GM21447 (cell line): ENCODE measurements at regions not wholly inside any gene's neighbourhood (a gene's known extent, or its start where the extent isn't known, plus 50 kb on each side); places are given as distances from the start of the nearest gene placed in this dataset.
"Not testable (repeated sequence)": the region's sequence is repeated elsewhere in the genome, so short reads cannot be mapped to it uniquely, and the experiment has no call there.

Experiments
- ATAC-seq: cut with Tn5 transposase; IDR thresholded peaks from one replicate; pipeline ENCODE4 v1.9.1; 2021; ENCODE audit not compliant: unreplicated experiment

- ATAC-seq = no peak
Measured at GRCh38 chr13:104641309-104641708, 1575.1 kb upstream of the SLC10A2 start.

GRCh38 chr13:104635879-104636278, 1569.7 kb upstream of the SLC10A2 start:
- ATAC-seq = no peak

DNA sequence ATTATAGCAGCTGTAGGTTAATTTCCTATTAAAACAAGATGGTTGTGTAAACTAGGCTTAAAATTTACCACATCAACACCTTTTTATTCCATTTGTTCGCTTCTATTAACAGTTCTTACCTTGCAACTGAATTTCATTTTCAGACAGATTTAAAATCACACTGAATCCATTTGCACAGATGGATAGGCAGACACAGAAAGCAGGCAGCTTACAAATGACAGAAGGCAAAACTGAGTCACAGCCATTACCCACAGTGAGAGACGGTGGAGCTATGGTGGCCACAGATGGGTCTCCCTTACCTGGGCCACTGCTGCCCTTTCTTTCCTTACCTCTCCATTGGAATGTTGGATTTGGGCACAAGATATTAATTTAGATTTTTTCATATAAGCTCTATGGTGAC, 1567.8 kb upstream of the SLC10A2 start:
- ATAC-seq = no peak

- ATAC-seq = no peak
Measured at GRCh38 chr13:104632736-104633135, 1566.5 kb upstream of the SLC10A2 start.

GRCh38 chr13:104625201-104625600, 1559.0 kb upstream of the SLC10A2 start:
- ATAC-seq = no peak

GRCh38 chr13:104616990-104617389, 1550.8 kb upstream of the SLC10A2 start:
- ATAC-seq = no peak

GRCh38 chr13:104614361-104615145, 1548.3 kb upstream of the SLC10A2 start:
- no peak for ATAC-seq

DNA sequence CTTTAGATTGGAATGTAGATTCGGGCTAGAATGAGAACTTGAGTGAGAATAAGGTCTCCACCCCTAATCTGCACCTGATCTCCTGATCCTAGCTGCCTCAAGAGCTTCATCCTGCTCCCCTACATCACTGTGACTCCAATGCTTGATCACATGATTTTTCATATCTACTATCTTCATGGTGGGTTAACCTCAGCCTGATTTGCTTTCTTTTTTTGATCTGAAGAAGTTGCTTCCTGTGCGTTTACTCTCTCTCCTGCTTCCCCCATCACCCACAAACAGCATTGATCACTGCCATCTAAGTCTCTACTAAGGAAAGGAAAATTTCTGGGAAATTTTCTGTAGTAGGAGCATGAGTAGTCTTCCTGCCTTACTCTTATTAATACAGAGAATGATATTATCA, 1542.1 kb upstream of the SLC10A2 start:
- no peak for ATAC-seq

DNA sequence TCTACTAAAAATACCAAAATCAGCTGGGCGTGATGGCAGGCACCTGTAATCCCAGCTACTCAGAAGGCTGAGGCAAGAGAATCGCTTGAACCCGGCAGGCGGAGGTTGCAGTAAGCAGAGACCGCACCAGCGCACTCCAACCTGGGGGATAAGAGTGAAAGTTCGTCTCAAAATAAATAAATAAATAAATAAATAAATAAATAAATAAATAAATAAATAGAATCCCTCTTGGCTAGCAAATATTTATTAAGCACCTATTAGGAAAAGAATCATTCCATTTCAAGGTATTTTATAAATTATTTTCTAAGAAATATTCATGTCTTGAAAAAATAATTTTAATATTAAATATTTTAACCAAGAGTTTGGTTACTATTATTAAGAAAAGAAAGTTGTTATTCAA, 1539.2 kb upstream of the SLC10A2 start:
- ATAC-seq = not testable (repeated sequence)

GRCh38 chr13:104597546-104598180, 1531.4 kb upstream of the SLC10A2 start:
- no peak for ATAC-seq

DNA sequence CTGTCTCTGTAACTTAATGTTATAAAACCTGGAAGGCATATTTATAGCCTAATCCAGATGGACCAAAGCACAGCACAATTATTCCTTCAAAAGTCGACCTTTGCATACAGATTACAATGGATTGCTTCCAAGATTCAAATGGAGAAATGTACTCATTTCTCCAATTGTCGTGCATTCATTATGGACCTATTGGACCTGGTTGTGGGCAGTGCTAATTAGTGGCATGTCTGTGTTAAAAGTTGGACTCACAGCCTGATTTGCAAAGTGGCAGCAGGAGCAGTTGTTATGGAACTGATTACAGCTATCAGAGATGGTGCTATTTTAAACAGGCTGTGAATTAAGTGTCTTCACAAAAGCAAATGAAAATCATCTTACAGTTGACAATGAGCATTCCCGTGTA, 1529.3 kb upstream of the SLC10A2 start:
- no peak for ATAC-seq

- no peak for ATAC-seq
Measured at GRCh38 chr13:104594806-104595205, 1528.6 kb upstream of the SLC10A2 start.

- ATAC-seq = no peak
Measured at GRCh38 chr13:104593693-104594092, 1527.5 kb upstream of the SLC10A2 start.

GRCh38 chr13:104593251-104593576, 1527.0 kb upstream of the SLC10A2 start:
- no peak for ATAC-seq

- no peak for ATAC-seq
Measured at GRCh38 chr13:104592545-104593250, 1526.5 kb upstream of the SLC10A2 start.

GRCh38 chr13:104592127-104592526, 1525.9 kb upstream of the SLC10A2 start:
- no peak for ATAC-seq

GRCh38 chr13:104586051-104586746, 1520.0 kb upstream of the SLC10A2 start:
- ATAC-seq = no peak

GRCh38 chr13:104584481-104584880, 1518.3 kb upstream of the SLC10A2 start:
- ATAC-seq = no peak

DNA sequence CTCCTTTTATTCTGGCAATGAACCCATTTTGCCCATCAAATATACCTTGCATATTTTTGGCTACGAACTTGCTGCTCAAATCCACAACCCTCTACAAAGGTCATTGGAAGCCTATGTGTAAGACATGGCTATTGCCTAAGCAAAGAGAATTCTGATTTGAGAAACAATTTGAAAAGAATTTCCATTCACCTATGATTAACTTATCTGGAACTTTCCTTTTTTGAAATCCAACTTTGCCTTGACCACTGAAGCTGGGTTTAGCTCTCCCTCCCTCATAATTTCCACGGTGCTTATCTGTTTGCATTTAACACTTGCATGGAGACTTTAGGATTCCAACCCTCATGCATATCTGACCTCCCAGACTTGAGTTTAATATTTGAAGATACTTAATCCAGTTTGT, 1514.7 kb upstream of the SLC10A2 start:
- no peak for ATAC-seq

GRCh38 chr13:104577071-104577815, 1511.0 kb upstream of the SLC10A2 start:
- no peak for ATAC-seq

- no peak for ATAC-seq
Measured at GRCh38 chr13:104571893-104572229, 1505.6 kb upstream of the SLC10A2 start.
